Right ventricle myocardium superior (tissue), 1 donor: ENCODE measurements at regions not wholly inside any gene's neighbourhood (a gene's known extent, or its start where the extent isn't known, plus 50 kb on each side); places are given as distances from the start of the nearest gene placed in this dataset.
A peak's percentile ranks its signal among the peaks of the same experiment; 100 is the strongest.

ENCODE experiments used
- ATAC-seq: fragments of 200-7000 bp; cut with Tn5 transposase; one replicate; pipeline ENCODE4 v1.9.1; 2020; ENCODE audit warnings: mild to moderate bottlenecking; ENCODE audit not compliant: poor library complexity
- DNase-seq: peaks from one replicate; pipeline ENCODE4 v3.0.0-alpha.2; 2020
- intact Hi-C: fragments of 100-400 bp; cut with DNase I; formaldehyde crosslinking; loops from one replicate; pipeline ENCODE4 v1.11.2; 2022
- donor health status: DM: no; HTN: yes; CAD: no; lungs with severe emphysema.

DNA sequence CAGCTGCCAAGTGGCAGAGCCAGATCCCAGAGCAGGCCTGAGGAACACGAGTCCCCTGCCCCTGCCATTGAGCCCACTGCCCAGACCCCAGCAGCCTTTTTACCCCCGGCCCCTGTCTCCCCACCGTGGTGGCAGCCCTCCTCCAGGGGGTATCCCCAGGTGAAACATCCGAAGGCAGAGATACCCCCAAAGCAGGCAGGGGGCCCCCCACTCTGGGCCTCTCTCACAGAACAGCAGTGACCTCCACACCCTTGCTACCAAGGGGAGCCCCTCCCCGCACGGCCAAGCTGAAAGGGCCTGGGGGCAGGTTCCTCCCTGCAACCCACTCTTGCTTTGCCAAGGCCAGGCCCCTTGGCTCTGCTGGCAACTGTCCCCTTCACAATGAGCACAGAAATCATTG is 142.2 kb downstream of the ENGASE start:
- ATAC-seq (no peak), DNase-seq (peak; percentile 10)
- intact Hi-C loops: no loop called here

DNA sequence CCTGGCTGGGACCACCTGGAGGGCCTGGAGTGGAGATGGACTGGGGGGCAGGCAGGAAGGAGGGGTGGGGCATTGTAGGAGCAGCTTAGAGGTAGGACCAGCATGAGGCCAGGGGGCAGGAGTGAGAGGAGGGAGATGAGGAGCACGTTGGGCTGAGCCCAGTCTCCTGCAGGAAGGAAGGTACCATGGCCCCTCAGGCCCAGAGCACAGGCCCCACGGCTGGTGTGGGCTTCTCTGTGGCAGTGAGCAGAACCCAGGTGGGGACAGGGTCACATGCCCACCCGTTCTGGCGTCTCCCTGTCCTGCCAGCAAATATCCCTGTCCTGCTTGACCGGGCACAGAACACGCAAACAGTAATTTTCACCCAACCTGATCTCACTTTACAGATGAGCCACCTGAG is 141.8 kb downstream of the ENGASE start:
- intact Hi-C loops: no loop called here
- no peak for ATAC-seq
- no peak for DNase-seq

DNA sequence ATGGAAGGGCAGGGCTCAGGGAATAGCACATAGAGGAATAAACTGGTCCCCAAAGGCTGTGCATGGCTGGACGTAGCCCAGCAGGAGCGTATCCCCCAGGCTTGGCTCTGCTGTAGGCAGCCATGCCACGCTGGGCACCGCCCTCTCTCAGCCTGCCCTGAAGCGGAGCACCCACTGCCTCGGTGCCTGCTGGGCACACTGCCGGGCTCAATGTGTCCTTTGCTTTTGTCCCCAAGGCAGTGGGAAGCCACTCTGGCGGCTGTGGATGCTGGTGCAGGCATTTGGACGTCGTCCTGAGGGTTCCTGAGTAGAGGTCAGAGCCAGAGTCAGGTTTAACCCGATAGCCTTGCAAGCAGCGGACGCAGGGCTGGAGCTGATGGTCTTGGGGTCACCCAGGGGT is 141.0 kb downstream of the ENGASE start:
- intact Hi-C loops: no loop called here
- ATAC-seq (no peak), DNase-seq (peak; percentile 4)

DNA sequence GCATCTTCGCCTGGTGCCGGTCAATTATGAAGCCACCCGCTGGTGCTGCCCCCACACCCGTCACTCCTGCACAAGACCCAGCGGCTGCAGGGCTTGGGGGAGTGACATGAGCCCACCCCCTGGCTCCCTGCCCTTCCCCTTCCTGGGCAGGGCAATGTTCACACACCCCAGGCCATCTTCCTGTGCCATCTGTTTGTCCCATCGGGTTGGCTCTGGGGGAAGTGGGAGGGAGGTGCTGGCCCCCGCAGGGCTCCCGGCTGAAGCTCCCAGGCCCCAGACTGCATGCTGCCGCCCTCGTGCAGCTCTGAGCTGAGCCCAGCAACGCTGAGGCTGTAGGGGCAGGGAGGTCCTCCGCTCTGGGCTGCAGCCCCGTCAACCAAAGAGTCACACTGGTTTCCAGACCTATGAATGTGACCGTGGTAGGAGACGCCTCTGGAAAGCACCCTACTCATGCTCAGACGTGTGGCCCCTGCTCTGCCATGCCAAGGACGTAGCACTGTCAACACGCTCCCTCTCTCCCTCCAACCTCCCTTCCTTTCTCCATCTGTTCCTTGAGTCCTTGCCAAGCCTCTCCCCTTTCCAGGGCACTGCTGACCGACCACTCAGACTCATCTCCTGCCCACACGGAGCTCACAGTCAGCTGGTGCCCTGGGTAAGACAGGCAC is 140.4 kb downstream of the ENGASE start:
- intact Hi-C loops: no loop called here
- DNase-seq (peak; percentile 20), ATAC-seq (no peak)

- ATAC-seq: no peak
- peak; percentile 19 for DNase-seq
- intact Hi-C loops: no loop called here
Observed at GRCh38 chr17:79214459-79214858, 139.8 kb downstream of the ENGASE start.

DNA sequence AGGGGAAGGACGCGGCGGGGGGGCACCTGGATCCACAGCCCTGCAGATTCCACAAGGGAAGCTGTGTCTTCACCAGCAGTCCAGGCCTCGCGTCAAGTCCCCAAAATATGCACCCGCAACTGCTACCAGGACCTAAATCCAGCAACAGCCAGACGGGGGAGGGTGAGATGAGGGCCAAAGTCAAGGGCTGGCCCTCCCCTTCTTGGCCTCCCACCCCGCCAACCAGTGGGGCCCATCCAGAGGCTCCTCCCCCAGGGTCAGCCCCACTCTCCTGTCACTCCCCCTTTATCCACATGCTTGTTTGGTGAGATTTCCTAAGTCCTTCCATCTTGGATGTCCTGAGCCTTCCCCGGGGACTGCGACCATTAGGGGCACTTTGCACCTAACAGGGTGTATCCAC is 138.7 kb downstream of the ENGASE start:
- peak; percentile 28 for DNase-seq
- intact Hi-C loops: no loop called here
- no peak for ATAC-seq

- intact Hi-C loops: no loop called here
- DNase-seq (peak; percentile 21), ATAC-seq (no peak)
Observed at GRCh38 chr17:79212149-79213087, 137.8 kb downstream of the ENGASE start.

DNA sequence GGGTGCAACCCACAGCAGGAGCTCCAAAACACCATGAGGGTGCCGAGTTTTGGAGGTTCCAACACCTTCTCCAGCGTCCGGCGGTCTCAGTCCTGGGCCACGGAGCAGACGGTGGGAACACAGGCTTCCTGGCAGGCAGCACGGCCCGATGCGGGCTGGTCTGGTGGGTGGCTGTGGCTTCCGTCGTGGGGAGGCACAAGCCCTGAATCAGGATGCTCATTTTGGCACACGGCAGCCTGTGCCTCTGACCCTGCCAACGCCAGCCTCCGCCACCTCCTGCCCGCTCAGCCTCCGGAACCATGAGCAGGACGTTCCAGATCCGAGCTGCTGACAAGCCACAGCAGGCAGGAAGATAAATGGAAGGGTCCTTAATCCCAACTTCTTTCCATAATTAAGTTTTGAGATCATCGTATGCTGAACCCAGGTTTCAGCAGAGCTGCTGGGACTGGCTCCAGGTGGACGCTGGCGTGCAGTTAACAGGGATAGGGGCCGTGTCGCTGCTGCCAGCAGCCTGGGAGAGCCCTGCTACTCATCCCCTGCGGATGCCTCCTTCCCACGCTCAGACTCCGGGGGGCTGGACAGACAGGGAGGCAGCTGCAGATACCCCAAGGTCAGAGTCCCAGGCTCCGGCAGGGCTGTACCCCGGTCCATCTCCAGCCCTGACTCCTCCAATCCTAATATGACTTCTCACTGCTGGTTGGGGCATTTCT is 136.6 kb downstream of the ENGASE start:
- intact Hi-C loops: no loop called here
- ATAC-seq (no peak), DNase-seq (peak; percentile 35)

- intact Hi-C loops: no loop called here
- ATAC-seq (no peak), DNase-seq (no peak)
Observed at GRCh38 chr17:79210638-79211037, 136.0 kb downstream of the ENGASE start.

- DNase-seq (no peak), ATAC-seq (no peak)
- intact Hi-C loops: no loop called here
Observed at GRCh38 chr17:79207960-79208359, 133.3 kb downstream of the ENGASE start.

DNA sequence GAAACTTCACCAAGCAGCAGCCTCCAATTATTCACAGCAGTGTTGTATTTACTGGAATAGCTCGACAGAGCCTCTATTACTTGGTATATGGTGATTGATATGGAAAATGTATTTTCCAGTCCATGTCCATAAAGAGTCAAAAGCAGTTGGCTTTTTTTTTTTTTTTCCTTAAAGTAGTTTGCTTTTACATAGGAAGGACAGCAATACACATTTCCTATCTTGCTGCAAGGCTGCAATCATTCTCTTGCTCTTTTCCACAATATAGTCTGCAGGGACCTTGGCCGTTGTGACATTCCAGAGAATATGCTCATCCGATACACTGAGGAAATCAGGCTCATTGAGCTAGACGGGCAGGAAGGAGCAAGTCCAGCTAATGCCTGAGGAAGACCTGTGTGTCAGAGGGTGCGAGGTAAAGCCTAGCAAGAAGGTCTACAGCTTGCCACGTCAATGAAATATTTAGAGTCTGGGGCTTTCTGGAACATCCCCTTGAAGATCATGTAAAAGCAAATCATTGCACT is 131.1 kb downstream of the ENGASE start:
- intact Hi-C loops: no loop called here
- ATAC-seq: no peak
- DNase-seq: no peak

- intact Hi-C loops: no loop called here
- DNase-seq (no peak), ATAC-seq (no peak)
Observed at GRCh38 chr17:79204261-79204660, 129.6 kb downstream of the ENGASE start.

DNA sequence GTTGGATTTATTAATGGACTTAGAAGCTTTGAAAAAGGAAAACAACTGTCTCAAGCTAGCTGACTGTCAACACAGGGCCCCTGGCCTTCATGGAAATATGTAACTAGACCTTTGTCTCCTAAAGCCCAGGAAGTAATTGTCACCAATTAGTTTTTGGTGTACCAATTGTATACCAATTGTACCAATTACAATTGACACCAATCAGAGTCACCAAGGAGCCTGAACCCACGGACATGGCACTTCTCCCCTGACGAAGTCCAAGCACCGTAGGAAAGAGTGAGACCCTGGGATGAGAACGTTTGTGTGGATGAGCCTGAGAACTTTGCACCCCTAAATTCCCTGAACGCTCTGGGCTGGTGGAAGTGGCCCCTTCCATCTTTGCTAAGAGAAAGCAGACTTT is 129.0 kb downstream of the ENGASE start:
- intact Hi-C loops: no loop called here
- no peak for ATAC-seq
- no peak for DNase-seq

DNA sequence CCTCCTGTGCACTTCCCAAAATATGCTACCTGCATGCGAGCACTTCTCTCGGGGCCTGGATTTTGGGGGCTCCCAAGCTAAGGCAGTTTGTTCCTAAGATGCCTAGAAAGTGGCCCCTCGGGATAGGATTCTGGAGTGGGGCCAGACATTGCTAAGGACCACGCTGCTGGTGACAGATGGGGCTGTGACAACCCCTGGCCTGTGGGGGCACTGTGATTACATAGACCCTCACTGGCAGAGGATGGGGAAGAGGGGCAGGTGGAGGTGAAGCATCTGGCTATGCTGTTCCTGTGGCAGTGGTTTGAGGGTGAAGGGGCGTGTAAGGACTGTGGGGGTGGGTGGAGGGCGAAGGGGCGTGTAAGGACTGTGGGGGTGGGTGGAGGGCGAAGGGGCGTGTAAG is 128.4 kb downstream of the ENGASE start:
- intact Hi-C loops: no loop called here
- DNase-seq (no peak), ATAC-seq (no peak)

- intact Hi-C loops: no loop called here
- DNase-seq (no peak), ATAC-seq (no peak)
Observed at GRCh38 chr17:79202480-79202879, 127.9 kb downstream of the ENGASE start.

DNA sequence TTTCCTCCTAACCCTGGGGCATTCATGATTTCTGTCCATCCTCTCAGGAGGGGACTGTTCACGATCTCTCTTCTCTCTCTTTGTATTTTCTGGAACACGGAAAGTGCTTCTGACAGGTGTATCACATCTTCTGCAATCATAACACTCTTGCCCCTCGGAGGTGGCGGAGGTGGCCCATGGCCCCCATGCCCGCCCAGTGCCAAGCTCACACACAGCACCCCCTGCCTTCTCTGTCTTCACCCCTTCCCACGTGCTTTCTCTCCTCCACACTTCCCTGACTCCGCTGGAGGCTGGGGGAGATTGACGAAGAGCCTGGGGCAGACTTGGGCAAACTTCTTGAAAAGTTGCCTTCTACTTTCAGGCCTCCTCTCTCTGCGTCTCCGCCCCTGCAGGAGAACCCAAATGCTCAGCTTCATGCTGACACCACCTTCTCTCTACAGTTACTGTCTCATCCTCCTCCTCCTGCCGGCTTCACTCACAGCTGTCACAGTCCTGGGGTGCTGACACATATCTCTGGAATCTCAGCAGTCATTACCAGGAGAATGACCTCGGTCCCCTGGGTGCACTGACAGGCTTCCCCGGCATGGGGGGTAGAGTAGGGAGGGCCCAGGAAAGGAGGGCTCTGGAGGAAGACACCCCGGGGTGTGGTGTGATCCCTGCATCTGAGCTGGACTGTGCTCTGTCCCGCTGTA is 127.1 kb downstream of the ENGASE start:
- intact Hi-C loops: no loop called here
- DNase-seq: no peak

GRCh38 chr17:79201119-79201518 is 126.5 kb downstream of the ENGASE start:
- ATAC-seq: no peak
- intact Hi-C loops: no loop called here

More for the DNA sequence above, 127.1 kb downstream of the ENGASE start:
- ATAC-seq: no peak

DNA sequence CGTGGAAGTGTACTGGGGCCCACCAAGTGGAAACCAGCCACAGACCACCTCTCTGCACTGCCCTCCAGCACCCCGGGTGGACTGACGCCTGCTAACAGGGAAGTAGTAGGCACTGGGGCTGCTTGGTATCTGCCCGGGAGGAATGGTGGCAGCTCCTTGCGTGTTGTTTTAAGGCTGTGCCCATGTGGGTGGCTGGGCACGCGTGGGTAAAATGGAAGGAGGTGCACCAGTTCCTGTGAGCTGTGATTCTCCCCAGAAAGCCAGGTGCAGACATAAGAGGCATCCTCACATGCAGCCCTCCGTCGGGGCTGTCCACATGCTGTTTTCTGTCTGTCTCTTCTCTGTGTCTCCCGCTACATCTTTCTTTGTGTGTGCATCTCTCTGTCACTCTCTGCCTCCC is 122.3 kb downstream of the ENGASE start:
- intact Hi-C loops: no loop called here

More at GRCh38 chr17:79201119-79201518, 126.5 kb downstream of the ENGASE start:
- DNase-seq: no peak

More for the DNA sequence above, 122.3 kb downstream of the ENGASE start:
- no peak for DNase-seq
- ATAC-seq: no peak
